RWPE1 (cell line): ENCODE measurements at regions not wholly inside any gene's neighbourhood (a gene's known extent, or its start where the extent isn't known, plus 50 kb on each side); places are given as distances from the start of the nearest gene placed in this dataset.

Source experiments
- CTCF ChIA-PET: fragments of 350-600 bp; sonication (Branson Sonifier 250); formaldehyde crosslinking; extraction: SDS; loops from one replicate; lab custom pipeline; 2021; lab: Yijun Ruan, JAX
- POLR2A ChIA-PET: fragments of 400-600 bp; formaldehyde crosslinking; extraction: SDS; loops from one replicate; lab custom pipeline; 2020; ENCODE audit warnings: antibody characterized with exemption; ENCODE audit not compliant: low non-redundant PET; lab: Yijun Ruan, JAX
- DNase-seq: peaks from one replicate; pipeline ENCODE4 v3.0.0; 2012; ENCODE audit warnings: low spot score
- H3K27ac ChIP-seq: fragments of 450-650 bp; 2 replicates; pipeline ENCODE4 v1.5.1; 2017
- TF ChIP-seq, protein P1 (sequence below): fragments of 450-650 bp; conservative IDR thresholded peaks from 2 replicates; pipeline ENCODE4 v1.5.1; 2017; ENCODE audit warnings: low read depth, mild to moderate bottlenecking

DNA sequence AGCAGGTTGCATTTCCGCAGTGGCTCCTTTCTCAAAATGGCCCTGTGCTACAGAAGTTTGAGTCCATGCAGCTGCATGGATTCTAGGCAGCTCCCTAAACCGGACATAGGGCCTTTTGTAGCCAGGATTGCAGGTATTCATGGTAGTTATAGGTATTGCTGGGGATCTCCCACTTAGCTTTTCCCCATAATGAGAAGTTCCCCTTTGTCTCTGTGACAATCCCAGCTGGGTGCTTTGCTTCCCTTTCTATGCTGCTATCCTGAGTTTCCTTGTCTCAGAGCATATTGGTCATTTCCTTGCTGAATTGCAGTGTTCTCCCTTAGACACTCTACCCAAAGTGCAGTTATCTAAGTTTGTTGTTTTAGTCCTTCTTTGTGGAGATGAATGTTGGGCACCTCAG, 120.9 kb upstream of the MIS18BP1 start:
- TF ChIP-seq, protein P1, sequence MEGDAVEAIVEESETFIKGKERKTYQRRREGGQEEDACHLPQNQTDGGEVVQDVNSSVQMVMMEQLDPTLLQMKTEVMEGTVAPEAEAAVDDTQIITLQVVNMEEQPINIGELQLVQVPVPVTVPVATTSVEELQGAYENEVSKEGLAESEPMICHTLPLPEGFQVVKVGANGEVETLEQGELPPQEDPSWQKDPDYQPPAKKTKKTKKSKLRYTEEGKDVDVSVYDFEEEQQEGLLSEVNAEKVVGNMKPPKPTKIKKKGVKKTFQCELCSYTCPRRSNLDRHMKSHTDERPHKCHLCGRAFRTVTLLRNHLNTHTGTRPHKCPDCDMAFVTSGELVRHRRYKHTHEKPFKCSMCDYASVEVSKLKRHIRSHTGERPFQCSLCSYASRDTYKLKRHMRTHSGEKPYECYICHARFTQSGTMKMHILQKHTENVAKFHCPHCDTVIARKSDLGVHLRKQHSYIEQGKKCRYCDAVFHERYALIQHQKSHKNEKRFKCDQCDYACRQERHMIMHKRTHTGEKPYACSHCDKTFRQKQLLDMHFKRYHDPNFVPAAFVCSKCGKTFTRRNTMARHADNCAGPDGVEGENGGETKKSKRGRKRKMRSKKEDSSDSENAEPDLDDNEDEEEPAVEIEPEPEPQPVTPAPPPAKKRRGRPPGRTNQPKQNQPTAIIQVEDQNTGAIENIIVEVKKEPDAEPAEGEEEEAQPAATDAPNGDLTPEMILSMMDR, result no peak
- DNase-seq, result no peak

GRCh38 chr14:45364565-45365156, 111.7 kb upstream of the MIS18BP1 start:
- ChIA-PET POLR2A (no interaction called here), CTCF (no interaction called here)
- no peak for DNase-seq
- TF ChIP-seq, protein P1, result no peak
- no peak overlapping the region for H3K27ac ChIP-seq

More for the DNA sequence above, 120.9 kb upstream of the MIS18BP1 start:
- no peak overlapping the region for H3K27ac ChIP-seq
- ChIA-PET POLR2A (no interaction called here), CTCF (interaction anchor here (0.6 kb wide), 1 partner anchor 1940 kb away, joined by 6 read pairs; no protein-coding TSS in a partner anchor)

GRCh38 chr14:45362505-45362904, 109.5 kb upstream of the MIS18BP1 start:
- DNase-seq, result no peak
- TF ChIP-seq, protein P1, result no peak
- CTCF ChIA-PET, result no interaction called here
- no peak overlapping the region for H3K27ac ChIP-seq
- POLR2A ChIA-PET, result no interaction called here

DNA sequence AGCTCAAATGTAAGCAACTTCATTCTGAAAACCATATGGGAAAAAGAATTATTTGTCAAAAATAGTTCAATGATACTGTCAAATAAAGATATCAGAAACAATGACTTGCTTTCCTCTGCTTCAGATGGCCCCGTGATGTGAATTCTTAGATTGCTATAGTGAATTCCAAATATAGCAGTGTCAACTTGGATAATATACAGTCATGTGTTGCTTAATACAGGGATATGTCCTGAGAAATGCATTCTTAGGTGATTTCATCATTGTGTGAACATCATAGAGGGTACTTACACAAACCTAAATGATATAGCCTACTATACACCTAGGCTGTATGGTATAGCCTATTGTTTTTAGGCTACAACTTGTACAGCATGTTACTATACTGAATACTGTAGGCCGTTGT, 108.7 kb upstream of the MIS18BP1 start:
- H3K27ac ChIP-seq, result no peak overlapping the region
- no peak for DNase-seq
- CTCF ChIA-PET, result no interaction called here
- POLR2A ChIA-PET, result no interaction called here
- TF ChIP-seq, protein P1, result no peak

GRCh38 chr14:45359746-45360145, 106.7 kb upstream of the MIS18BP1 start:
- no peak overlapping the region for H3K27ac ChIP-seq
- no peak for DNase-seq
- TF ChIP-seq, protein P1, result no peak
- ChIA-PET CTCF (no interaction called here), POLR2A (no interaction called here)

GRCh38 chr14:45332360-45332988, 79.5 kb upstream of the MIS18BP1 start:
- POLR2A ChIA-PET, result no interaction called here
- no peak for DNase-seq
- H3K27ac ChIP-seq, result no peak overlapping the region
- TF ChIP-seq, protein P1, result no peak
- CTCF ChIA-PET, result no interaction called here
